AG04450 (cell line): ENCODE measurements at regions not wholly inside any gene's neighbourhood (a gene's known extent, or its start where the extent isn't known, plus 50 kb on each side); places are given as distances from the start of the nearest gene placed in this dataset.
"Not testable (repeated sequence)": the region's sequence is repeated elsewhere in the genome, so short reads cannot be mapped to it uniquely, and the experiment has no call there.

ENCODE experiments used
- CTCF ChIA-PET: fragments of 300-600, 350-600 bp; formaldehyde crosslinking; extraction: SDS; loops from one replicate; lab custom pipeline; 2022; ENCODE audit warnings: antibody characterized with exemption, inconsistent platforms; lab: Charles Lee
- POLR2A ChIA-PET: fragments of 350-600 bp; formaldehyde crosslinking; extraction: SDS; loops from one replicate; lab custom pipeline; 2021; ENCODE audit warnings: antibody characterized with exemption, inconsistent platforms; lab: Yijun Ruan, JAX
- DNase-seq: peaks from one replicate; pipeline ENCODE4 v3.0.0-alpha.2; 2011; ENCODE audit warnings: low read depth, low spot score
- H3K27ac ChIP-seq: one replicate; pipeline ENCODE4 v1.5.1; 2012; ENCODE audit warnings: low read depth, low read length, control low read depth
- H3K27me3 ChIP-seq: one replicate; pipeline ENCODE4 v1.6.0; 2012; ENCODE audit warnings: low read length; ENCODE audit not compliant: control insufficient read depth, insufficient read depth
- H3K4me3 ChIP-seq: 2 replicates; pipeline ENCODE4 v1.5.1; 2011; ENCODE audit warnings: mild to moderate bottlenecking, low read depth, low read length, control low read depth
- H3K9me3 ChIP-seq: 2 replicates; pipeline ENCODE4 v1.5.1; 2012; ENCODE audit warnings: low read length; ENCODE audit not compliant: control insufficient read depth, insufficient read depth
- TF ChIP-seq, protein P1 (sequence below): IDR thresholded peaks from 2 replicates; pipeline ENCODE4 v1.5.1; 2011; ENCODE audit warnings: low read depth, low read length, control low read depth, inconsistent platforms

DNA sequence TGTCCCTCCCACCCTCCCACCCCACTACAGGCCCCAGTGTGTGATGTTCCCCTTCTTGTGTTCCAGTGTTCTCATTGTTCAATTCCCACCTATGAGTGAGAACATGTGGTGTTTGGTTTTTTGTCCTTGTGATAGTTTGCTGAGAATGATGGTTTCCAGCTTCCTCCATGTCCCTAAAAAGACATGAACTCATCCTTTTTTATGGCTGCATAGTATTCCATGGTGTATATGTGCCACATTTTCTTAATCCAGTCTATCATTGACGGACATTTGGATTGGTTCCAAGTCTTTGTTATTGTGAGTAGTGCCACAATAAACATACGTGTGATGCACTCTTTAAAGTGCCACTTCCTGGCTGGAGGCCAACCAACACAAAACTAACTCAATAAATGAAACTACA lies 112.7 kb downstream of the TENT5C start:
- H3K9me3 ChIP-seq, H3K27me3 ChIP-seq, DNase-seq, H3K27ac ChIP-seq, H3K4me3 ChIP-seq, POLR2A ChIA-PET: not testable (repeated sequence)
- CTCF ChIA-PET, result interaction anchor here (0.6 kb wide), 1 partner anchor 37 kb away, joined by 5 read pairs; no protein-coding TSS in a partner anchor

DNA sequence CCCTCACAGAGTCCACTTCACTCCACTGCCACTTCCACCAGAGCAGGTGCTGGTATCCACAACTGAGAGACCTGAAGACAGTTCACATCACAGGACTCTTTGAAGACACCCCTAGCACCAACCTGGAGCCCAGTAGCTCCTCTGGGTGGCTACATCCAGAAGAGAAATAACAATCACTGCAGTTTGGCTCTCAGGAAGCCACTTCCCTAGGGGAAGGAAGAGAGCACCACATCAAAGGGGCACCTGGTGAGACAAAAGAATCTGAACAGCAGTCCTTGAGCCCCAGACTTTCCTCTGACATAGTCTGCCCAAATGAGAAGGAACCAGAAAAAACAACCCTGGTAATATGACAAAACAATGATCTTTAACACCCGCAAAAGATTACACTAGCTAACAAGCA lies 113.2 kb downstream of the TENT5C start:
- CTCF ChIA-PET, result interaction anchor here (0.6 to 1.6 kb wide), 2 partner anchors 36 to 40 kb away, joined by 3 to 5 read pairs; no protein-coding TSS in a partner anchor
- POLR2A ChIA-PET, result no interaction called here

DNA sequence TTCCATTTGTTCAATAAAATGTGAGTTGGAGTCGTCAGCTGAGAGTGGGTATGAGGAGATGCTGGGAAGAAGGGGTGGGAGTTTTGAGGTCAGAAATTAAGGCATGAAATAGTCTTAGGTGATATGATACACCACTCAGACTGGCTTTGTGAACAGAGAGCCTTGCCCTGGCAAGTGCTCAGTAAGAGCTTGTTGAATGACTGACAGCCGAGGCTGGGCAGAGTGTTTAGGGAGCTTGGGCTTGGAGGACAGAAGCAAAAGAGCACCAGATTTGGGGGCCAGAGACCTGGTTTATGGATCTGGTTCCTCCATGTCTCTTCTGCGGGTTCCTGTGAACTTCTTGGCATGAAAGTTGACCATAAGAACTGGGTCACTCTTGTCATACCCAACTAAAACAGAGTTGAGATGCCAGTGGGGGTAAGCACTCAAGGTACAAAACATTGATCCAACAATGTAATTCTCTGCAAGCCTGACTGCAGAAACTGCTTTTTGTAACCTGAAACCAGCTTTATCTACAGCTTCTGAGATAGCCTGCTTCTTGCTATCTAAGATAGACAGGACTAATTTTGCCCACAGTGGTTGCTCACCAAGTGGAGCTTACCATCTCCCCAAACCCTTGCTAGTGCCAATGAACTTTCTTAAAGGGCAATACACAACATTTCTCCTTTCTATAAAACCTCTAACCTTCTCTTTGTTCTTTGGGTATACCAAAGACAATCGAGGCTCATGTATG lies 126.4 kb downstream of the TENT5C start:
- no peak for DNase-seq
- no peak overlapping the region for H3K4me3 ChIP-seq
- CTCF ChIA-PET, result interaction anchor here (1.6 kb wide), 1 partner anchor 22 kb away, joined by 8 read pairs; no protein-coding TSS in a partner anchor
- H3K27me3 ChIP-seq, result no peaks in the 10 kb centered on the region
- H3K9me3 ChIP-seq, result no peaks in the 10 kb centered on the region
- POLR2A ChIA-PET, result interaction anchor here (0.5 kb wide), 1 partner anchor 114 kb away, joined by 3 read pairs; no protein-coding TSS in a partner anchor
- TF ChIP-seq, protein P1, sequence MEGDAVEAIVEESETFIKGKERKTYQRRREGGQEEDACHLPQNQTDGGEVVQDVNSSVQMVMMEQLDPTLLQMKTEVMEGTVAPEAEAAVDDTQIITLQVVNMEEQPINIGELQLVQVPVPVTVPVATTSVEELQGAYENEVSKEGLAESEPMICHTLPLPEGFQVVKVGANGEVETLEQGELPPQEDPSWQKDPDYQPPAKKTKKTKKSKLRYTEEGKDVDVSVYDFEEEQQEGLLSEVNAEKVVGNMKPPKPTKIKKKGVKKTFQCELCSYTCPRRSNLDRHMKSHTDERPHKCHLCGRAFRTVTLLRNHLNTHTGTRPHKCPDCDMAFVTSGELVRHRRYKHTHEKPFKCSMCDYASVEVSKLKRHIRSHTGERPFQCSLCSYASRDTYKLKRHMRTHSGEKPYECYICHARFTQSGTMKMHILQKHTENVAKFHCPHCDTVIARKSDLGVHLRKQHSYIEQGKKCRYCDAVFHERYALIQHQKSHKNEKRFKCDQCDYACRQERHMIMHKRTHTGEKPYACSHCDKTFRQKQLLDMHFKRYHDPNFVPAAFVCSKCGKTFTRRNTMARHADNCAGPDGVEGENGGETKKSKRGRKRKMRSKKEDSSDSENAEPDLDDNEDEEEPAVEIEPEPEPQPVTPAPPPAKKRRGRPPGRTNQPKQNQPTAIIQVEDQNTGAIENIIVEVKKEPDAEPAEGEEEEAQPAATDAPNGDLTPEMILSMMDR, result no peak
- no peak overlapping the region for H3K27ac ChIP-seq

More for the DNA sequence above, 113.2 kb downstream of the TENT5C start:
- DNase-seq, result no peak
- TF ChIP-seq, protein P1, result no peak
- H3K4me3 ChIP-seq, result no peak overlapping the region
- H3K27ac ChIP-seq, result no peak overlapping the region
- peaks cover 8% of the 10 kb centered on the region for H3K9me3 ChIP-seq
- H3K27me3 ChIP-seq, result no peaks in the 10 kb centered on the region

DNA sequence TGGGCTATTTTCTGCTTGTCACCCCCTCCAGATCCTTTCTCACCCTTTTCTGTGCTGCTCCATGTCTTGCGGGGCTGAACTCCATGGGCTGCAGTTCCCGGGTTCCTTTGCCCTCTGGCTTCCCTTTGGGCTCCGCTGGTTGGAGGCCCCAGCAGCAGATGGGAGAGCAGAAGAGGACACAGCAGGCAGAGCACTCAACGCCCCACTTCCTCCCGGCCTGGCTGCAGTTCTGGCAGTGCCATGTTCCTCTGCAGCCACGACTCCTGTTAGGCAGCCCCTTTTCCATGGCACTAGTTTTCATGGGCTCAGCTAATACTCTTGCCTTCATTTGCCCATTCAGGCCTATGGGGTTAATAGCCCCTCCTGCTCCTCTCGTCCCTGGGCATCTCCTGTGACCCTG lies 127.1 kb downstream of the TENT5C start:
- ChIA-PET POLR2A (no interaction called here), CTCF (interaction anchor here (1.6 kb wide), 1 partner anchor 21 kb away, joined by 8 read pairs; no protein-coding TSS in a partner anchor)
- Histone ChIP-seq H3K9me3 (no peaks in the 10 kb centered on the region), H3K27me3 (no peaks in the 10 kb centered on the region), H3K4me3 (no peak overlapping the region), H3K27ac (no peak overlapping the region)
- TF ChIP-seq, protein P1, result no peak
- DNase-seq, result no peak

DNA sequence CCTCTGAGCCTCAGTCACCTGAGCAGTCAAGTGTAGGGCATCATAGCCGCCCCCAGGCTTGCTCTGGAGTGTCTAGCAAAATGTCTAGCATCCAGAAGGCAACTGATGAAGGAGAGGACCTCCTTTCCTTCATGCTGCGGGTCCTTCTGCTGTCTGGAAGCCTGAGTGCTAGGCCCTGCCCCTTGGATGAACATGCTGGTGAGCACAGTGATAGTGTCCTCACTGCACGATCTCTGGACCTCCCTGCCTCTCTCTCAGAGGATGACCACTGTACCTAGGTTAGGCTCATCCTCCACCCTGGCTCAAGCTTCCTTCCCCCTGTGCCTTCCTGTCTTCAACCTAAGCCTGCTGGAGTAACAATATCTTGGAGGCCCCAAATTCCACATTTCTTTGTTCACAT lies 128.6 kb downstream of the TENT5C start:
- TF ChIP-seq, protein P1, result no peak
- Histone ChIP-seq H3K27me3 (no peaks in the 10 kb centered on the region), H3K27ac (no peak overlapping the region), H3K4me3 (no peak overlapping the region), H3K9me3 (no peaks in the 10 kb centered on the region)
- DNase-seq, result no peak
- ChIA-PET CTCF (interaction anchor here (0.9 to 3.7 kb wide), 4 partner anchors 19 to 201 kb away, joined by 3 to 25 read pairs (median 3); no protein-coding TSS in a partner anchor), POLR2A (no interaction called here)
